Effector memory CD4-positive, alpha-beta T cell (primary cell): ENCODE measurements at regions not wholly inside any gene's neighbourhood (a gene's known extent, or its start where the extent isn't known, plus 50 kb on each side); places are given as distances from the start of the nearest gene placed in this dataset.

Experiments
- DNase-seq, 3 donors: peaks; one replicate each; pipeline ENCODE4 v3.0.0-alpha.2; 2020
- H3K27ac ChIP-seq: 2 replicates; pipeline ENCODE4 v1.7.0; 2013; ENCODE audit warnings: mild to moderate bottlenecking, low read length, moderate library complexity; ENCODE audit not compliant: insufficient read depth, poor library complexity, severe bottlenecking
- H3K27me3 ChIP-seq: replicated peaks from 2 replicates; pipeline ENCODE4 v1.7.0; 2013; ENCODE audit warnings: mild to moderate bottlenecking, low read length; ENCODE audit not compliant: insufficient read depth, control insufficient read depth, poor library complexity, severe bottlenecking
- H3K36me3 ChIP-seq: 2 replicates; pipeline ENCODE4 v1.7.0; 2013; ENCODE audit warnings: mild to moderate bottlenecking, low read length, moderate library complexity; ENCODE audit not compliant: control insufficient read depth, insufficient read depth
- H3K4me1 ChIP-seq: 2 replicates; pipeline ENCODE4 v1.7.0; 2013; ENCODE audit warnings: low read length, mild to moderate bottlenecking; ENCODE audit not compliant: control insufficient read depth, insufficient read depth, poor library complexity, severe bottlenecking
- H3K4me3 ChIP-seq: 2 replicates; pipeline ENCODE4 v1.7.0; 2013; ENCODE audit warnings: low read length, low read depth, mild to moderate bottlenecking; ENCODE audit not compliant: insufficient read depth, poor library complexity, severe bottlenecking
- H3K9me3 ChIP-seq: 2 replicates; pipeline ENCODE4 v1.7.0; 2013; ENCODE audit warnings: mild to moderate bottlenecking, low read length, moderate library complexity; ENCODE audit not compliant: control insufficient read depth

GRCh38 chr10:46226232-46226631 lies 60.6 kb upstream of the ANTXRL start:
- DNase-seq = no peak
- no peaks in the 10 kb centered on the region for H3K4me1 ChIP-seq
- no peaks in the 10 kb centered on the region for H3K27me3 ChIP-seq
- no peaks in the 10 kb centered on the region for H3K9me3 ChIP-seq
- no peak overlapping the region for H3K27ac ChIP-seq
- peaks cover 14% of the 10 kb centered on the region for H3K36me3 ChIP-seq
- H3K4me3 ChIP-seq = no peak overlapping the region

- Histone ChIP-seq H3K4me1 (no peaks in the 10 kb centered on the region), H3K36me3 (peaks cover 14% of the 10 kb centered on the region), H3K9me3 (no peaks in the 10 kb centered on the region), H3K27ac (no peak overlapping the region), H3K27me3 (no peaks in the 10 kb centered on the region), H3K4me3 (no peak overlapping the region)
- no peak for DNase-seq
Observed at GRCh38 chr10:46226900-46227558, 59.8 kb upstream of the ANTXRL start.

GRCh38 chr10:46227571-46227935 lies 59.2 kb upstream of the ANTXRL start:
- no peak for DNase-seq
- Histone ChIP-seq H3K9me3 (no peaks in the 10 kb centered on the region), H3K4me3 (no peak overlapping the region), H3K4me1 (no peaks in the 10 kb centered on the region), H3K27me3 (no peaks in the 10 kb centered on the region), H3K36me3 (peaks cover 14% of the 10 kb centered on the region), H3K27ac (no peak overlapping the region)

- no peak overlapping the region for H3K4me3 ChIP-seq
- H3K9me3 ChIP-seq = no peaks in the 10 kb centered on the region
- H3K27ac ChIP-seq = no peak overlapping the region
- DNase-seq = no peak
- no peaks in the 10 kb centered on the region for H3K27me3 ChIP-seq
- no peaks in the 10 kb centered on the region for H3K4me1 ChIP-seq
- H3K36me3 ChIP-seq = peaks cover 13% of the 10 kb centered on the region
Observed at GRCh38 chr10:46227936-46228562, 58.7 kb upstream of the ANTXRL start.

GRCh38 chr10:46228563-46229071 lies 58.2 kb upstream of the ANTXRL start:
- Histone ChIP-seq H3K9me3 (no peaks in the 10 kb centered on the region), H3K4me3 (no peak overlapping the region), H3K27me3 (no peaks in the 10 kb centered on the region), H3K36me3 (peaks cover 7% of the 10 kb centered on the region), H3K4me1 (no peaks in the 10 kb centered on the region), H3K27ac (no peak overlapping the region)
- DNase-seq = peak; percentile 12 to 27 (median 13)

- no peak overlapping the region for H3K4me3 ChIP-seq
- DNase-seq = no peak
- H3K36me3 ChIP-seq = peaks cover 2% of the 10 kb centered on the region
- H3K27me3 ChIP-seq = no peaks in the 10 kb centered on the region
- no peaks in the 10 kb centered on the region for H3K9me3 ChIP-seq
- H3K27ac ChIP-seq = no peak overlapping the region
- H3K4me1 ChIP-seq = no peaks in the 10 kb centered on the region
Observed at GRCh38 chr10:46229144-46229563, 57.6 kb upstream of the ANTXRL start.

GRCh38 chr10:46230615-46231014 lies 56.2 kb upstream of the ANTXRL start:
- Histone ChIP-seq H3K36me3 (peaks cover 9% of the 10 kb centered on the region), H3K4me3 (no peak overlapping the region)
- no peak for DNase-seq

GRCh38 chr10:46231087-46231486 lies 55.7 kb upstream of the ANTXRL start:
- Histone ChIP-seq H3K27me3 (no peaks in the 10 kb centered on the region), H3K36me3 (peaks cover 9% of the 10 kb centered on the region), H3K9me3 (no peaks in the 10 kb centered on the region), H3K4me3 (no peak overlapping the region), H3K27ac (no peak overlapping the region), H3K4me1 (no peaks in the 10 kb centered on the region)
- no peak for DNase-seq

More at GRCh38 chr10:46230615-46231014, 56.2 kb upstream of the ANTXRL start:
- H3K4me1 ChIP-seq = no peaks in the 10 kb centered on the region
- no peaks in the 10 kb centered on the region for H3K9me3 ChIP-seq
- no peak overlapping the region for H3K27ac ChIP-seq
- H3K27me3 ChIP-seq = no peaks in the 10 kb centered on the region

- Histone ChIP-seq H3K9me3 (no peaks in the 10 kb centered on the region), H3K27ac (no peak overlapping the region), H3K4me3 (no peak overlapping the region), H3K36me3 (peaks cover 9% of the 10 kb centered on the region), H3K27me3 (no peaks in the 10 kb centered on the region), H3K4me1 (no peaks in the 10 kb centered on the region)
- no peak for DNase-seq
Observed at GRCh38 chr10:46232084-46232483, 54.7 kb upstream of the ANTXRL start.

GRCh38 chr10:46232666-46233065 lies 54.1 kb upstream of the ANTXRL start:
- peaks cover 9% of the 10 kb centered on the region for H3K36me3 ChIP-seq
- no peaks in the 10 kb centered on the region for H3K4me1 ChIP-seq
- H3K9me3 ChIP-seq = no peaks in the 10 kb centered on the region
- H3K27me3 ChIP-seq = no peaks in the 10 kb centered on the region
- no peak for DNase-seq
- no peak overlapping the region for H3K27ac ChIP-seq
- H3K4me3 ChIP-seq = no peak overlapping the region
